GM21576 (cell line): ENCODE measurements at regions not wholly inside any gene's neighbourhood (a gene's known extent, or its start where the extent isn't known, plus 50 kb on each side); places are given as distances from the start of the nearest gene placed in this dataset.

Experiments
- ATAC-seq: cut with Tn5 transposase; IDR thresholded peaks from one replicate; pipeline ENCODE4 v1.9.1; 2021; ENCODE audit warnings: mild to moderate bottlenecking, moderate library complexity; ENCODE audit not compliant: unreplicated experiment

DNA sequence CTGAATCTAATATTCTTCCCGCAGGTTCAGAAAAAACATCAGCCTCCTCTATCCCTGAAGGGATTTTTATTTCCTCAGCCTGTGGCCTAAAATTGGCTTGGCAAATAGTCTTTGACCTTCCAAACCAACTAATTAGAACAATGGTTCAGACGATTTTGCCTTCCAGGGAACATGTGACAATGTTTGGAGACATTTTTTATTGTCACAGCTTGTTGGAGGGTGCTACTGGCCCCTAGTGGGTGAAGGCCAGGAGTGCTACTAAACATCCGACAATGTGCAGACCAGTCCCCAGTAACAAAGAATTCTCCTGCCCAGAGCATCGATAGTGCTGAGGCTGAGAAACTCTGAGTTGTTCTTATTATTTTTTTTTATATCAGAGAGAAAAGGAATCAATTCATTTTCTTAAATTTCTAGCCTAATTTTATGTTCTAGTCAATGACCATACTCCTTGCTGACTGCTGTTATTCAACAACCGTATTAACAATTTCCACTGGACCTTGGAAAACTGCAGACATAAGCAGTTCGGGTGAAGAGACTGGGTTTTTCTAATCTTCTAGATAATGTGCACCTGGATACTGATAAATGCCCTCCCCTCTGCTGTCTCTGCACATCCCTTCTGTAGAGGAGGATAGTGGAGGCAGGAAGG is 280.7 kb downstream of the LMX1A start:
- no peak for ATAC-seq

DNA sequence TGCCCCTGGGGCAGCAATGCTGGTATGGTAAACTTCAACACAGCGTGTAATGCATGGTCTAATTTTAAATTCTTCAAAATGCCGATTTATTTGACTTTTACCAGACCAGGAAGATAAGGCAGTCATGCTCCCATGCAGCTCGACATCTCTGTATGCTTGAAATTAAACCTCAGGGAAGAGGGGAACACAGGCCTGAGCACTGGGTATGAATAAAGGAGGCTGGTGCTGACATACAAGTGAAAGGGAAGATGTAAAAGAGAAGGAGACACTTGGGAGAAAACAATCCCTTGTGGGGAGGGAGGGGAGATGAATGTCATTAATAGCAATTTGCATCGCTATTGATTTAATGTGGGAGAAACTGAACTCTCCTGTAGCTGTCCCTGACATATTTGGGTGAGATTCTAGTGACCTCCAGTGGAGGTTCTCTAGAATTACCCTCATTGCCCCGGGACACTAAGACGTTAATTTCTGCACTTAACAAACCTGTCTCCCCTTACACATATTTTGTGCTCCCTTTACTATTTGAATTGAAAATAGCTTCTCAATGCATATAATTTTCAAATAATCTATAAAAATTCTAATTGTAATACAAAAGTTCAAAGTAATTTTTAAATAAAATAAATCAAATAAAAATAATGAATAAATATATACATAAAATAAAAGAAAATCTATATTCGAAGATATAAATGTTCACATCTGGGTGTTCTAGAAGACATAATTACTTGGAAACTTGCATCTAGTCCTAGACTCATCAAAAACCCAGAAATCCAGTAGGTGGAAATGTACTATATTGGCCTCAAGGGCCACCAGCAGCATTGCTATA is 283.1 kb downstream of the LMX1A start:
- ATAC-seq = peak; percentile 55

DNA sequence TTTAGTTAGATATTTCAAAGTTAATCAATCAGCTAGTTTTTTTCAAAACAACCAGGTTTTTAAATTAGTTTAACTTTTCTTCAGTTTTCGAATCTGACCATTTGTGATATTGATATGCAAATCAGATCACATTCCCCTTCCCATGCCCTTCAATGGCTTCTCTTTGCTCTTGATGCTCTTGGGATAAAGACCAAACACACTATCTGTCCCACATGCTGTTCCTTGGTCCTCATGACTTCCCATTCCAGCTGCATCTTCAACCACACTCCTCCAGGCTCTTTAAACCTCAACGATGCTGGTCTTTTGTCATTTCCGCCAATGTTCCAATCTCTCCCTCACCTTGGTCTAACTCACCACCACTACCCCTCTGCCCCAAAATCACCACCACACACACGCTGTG is 285.8 kb downstream of the LMX1A start:
- no peak for ATAC-seq

DNA sequence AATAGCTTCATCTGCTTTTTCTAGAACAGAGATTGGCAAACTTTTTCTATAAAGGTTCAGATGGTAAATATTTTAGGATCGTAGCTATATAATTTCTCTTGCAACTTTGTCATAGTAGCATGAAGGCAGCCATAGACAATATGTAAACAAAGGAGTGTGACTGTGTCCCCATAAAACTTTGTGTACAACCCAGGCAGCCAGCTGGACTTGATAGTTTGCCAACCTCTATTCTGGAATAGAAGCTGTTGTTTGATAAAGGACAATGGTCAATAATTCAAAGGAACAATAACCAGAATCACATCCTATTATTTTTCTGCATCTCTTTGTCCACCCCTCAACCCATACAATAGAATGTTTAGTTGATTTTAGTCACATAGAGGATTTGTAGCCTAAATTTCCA is 286.7 kb downstream of the LMX1A start:
- ATAC-seq = no peak

DNA sequence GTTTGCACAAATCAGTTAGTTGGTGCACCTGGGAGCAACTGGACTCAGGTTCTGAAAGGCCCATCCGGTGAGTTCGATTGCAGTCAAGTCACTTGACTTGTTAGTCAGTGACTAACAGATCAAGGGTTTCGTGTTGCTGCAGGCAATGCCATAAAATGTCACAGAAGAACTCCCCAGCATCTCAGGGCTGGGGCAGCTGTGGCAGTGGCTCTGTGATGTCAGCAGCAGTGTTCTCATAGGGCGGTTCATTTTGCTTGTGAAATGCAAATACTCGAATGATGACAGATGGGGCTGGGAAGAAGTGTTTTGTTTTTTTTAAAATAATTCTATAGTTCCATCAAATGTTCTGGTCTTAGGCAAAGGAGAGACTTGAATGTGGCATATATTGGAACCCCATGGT is 287.8 kb downstream of the LMX1A start:
- no peak for ATAC-seq

DNA sequence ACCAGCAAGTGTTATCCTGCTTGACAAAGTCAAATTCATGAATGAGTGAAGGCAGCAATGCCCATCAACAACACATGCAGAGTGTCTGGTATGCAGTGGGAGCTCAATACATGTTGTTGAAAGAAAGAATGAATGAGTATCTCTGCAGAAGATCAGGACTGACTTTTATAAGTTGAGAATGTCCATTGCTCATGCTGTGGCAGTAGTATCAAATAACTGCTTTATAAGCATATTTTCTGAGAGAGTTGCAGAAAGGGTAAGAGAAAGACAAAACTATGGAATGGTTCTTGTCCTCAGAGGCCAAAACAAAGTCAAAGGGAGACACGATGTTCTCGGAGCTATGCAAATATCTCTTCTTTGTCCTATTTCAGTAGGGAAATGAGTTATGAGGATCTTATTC is 288.7 kb downstream of the LMX1A start:
- no peak for ATAC-seq

DNA sequence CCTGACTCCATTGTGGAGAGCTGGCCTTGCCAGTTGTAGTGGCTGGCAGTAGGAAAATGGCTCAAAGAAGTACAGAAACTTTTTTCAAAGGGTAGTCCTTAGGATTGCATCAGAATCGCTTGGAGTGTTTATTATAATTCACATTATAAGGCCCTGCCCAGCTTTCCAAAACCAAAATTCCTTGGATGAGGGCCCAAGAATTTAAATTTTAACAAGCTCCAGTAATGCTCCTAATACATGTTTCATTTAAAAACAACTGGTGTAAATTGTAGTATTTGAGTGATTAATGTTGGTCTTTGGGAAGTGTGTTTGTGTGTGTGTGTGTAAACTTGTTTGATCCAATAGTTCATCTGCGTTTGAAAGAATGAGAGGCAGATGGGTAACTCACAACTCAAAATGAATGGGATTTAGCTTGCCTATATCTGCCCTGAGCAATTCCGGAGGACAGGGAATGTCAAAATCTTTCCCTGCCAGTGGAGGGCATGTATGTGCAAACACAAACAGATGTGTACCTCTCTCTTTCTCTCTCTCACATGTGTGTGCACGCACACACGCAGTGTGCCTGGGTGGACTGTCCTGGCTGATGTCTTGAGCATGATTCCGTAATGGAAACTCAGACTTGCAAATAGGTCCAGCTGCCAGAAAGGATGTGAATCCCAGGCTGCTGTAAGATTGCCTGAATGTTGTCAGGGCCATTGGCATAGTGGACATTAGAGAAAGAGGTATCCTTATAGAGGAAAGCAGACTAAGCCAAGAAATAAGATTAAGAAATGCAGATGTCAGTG is 293.1 kb downstream of the LMX1A start:
- no peak for ATAC-seq

DNA sequence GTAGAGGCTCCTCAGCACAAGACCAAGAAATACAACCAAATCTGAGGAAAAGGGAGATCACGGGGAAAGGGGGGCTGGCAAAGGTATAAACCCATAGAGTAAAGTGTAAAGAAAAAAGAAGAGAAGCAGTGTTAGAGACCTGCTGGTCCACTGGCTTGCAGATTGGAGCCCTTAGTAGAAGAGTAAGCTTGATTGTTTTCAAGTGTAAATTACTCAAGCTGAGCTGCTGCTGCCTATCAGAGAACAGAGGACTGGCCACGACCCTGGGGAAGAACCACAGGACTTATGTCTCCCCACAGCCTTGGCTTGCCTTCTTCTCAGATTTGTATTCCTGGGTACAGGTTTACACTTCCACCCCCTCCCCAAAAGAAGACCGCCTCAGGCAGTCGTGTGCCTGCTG is 294.2 kb downstream of the LMX1A start:
- no peak for ATAC-seq

DNA sequence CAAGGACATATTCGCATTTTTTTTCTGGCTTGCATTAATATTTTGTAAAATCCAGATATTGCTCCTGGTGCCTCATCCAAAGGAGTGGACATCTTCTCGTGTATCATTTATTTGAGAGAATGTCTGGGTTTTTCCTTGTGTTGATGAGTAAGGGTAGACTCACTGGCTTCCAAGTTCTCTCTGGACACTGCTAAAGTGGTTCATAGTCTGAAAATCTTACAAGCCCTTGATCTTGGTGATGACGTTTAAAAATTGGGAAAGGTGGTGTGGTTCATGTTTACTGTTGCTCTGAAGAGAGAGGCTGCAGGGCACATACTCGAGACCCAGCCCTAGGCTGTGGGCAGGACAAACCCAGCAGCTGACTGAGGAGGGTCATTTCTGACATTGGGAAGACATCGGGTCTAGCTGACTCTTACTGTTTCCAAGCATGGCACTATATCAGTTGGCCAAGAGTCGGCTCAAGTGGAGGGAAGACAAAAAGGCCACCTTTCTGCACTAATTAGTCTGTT is 296.2 kb downstream of the LMX1A start:
- no peak for ATAC-seq

DNA sequence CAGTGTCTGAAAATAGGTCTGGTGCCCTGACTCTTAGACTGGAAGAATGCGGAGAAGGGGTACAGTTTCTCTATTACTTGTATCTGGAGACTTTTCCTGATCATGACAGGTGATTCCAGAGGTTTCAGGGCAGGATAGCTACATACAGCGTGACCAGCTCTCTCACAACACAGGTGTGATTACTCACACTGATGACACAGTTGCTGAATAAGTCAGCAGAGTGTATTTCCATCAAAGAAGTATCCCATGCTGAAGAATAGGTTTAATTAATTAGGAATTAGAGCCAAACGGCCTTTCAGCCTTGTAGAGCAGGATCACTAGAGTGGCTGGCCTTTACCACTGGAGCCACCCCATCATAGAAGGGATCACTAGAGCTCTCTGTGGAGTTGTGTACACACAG is 298.6 kb downstream of the LMX1A start:
- ATAC-seq = no peak

DNA sequence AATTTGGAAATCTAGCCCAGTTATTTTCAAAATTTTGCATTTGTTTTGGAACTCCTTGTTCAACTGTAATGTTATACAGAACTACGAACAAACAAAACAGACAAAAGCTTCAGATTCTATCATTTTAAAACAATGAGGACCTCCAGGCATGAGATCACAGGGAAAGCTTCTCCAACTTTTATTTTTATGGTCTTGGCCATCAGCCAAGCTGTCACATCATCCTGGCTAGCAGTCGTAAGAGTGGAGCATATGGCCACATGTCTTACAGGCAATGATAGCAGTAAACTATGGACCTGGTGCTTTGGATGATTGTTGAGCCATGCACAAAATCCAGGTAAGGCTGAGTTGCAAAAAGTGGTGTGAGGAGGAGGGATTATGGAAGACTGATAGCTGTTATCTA is 299.6 kb downstream of the LMX1A start:
- no peak for ATAC-seq

DNA sequence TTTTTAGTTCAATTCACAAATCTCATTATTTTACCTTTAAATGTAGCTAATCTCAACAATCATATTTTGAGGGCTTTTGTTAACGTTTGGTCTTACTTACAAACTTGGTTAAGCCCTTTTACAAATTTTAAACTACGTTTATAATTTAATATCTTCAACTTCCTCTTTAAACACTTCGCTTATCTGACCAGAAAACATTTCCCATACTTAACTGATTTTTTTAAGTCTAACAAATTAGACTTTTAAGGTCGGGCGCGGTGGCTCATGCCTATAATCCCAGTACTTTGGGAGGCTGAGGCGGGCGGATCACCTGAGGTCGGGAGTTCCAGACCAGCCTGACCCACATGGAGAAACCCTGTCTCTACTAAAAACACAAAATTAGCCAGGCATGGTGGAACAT is 300.9 kb downstream of the LMX1A start:
- ATAC-seq = no peak

DNA sequence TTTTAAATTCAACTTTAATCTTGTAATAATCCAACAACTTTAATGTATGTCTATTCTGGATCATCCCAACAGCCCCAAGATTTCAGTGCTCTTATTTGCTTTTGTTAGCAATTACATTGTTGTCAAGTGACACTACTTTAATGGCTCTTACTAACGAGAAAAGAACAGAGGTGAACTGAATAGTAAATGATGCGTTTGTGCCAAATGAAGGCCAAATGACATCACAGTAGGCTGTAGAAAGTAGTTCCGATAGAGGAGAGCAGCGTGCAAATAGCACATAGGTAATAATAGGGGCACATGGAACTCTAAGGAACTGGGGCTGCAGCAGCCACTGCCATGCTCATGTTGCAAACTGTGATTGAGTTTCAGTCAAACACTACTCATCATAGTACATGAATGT is 301.9 kb downstream of the LMX1A start:
- no peak for ATAC-seq

DNA sequence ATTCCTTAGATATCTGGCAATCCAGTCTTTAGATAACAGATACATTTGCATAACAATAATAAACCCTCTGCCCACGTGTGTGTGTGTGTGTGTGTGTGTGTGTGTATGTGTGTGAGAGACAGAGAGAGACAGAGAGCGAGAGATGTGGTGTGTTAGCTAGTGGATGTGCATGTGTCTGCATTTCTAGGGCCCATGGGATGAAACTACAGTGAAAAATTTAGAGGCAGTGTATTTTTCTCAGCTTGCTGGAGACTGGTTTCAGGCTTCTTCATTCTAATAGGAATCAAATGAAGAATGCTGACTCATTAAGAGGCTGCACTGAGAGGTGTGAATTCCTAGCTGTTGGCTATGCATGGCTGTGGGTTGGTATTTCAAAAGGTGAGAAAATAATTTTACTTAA is 303.2 kb downstream of the LMX1A start:
- no peak for ATAC-seq

DNA sequence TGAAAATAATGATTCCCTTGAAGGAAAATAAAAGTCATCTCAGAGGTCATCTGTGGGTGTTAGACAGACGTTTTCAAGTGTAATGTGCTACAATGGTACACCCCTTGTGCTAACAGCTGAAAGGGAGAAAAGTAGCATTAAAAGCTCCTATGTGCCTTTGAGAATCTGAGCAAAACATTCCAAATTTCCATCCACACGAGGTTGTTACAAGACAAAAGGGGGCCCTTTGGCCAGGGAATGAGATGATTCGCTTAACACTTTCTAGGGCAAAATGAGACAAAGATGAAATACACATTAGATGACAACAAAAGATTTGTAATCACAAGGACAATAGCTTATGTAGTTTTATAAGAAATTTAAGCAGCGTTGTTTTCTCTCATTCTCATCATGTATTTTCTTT is 303.6 kb downstream of the LMX1A start:
- ATAC-seq = no peak

DNA sequence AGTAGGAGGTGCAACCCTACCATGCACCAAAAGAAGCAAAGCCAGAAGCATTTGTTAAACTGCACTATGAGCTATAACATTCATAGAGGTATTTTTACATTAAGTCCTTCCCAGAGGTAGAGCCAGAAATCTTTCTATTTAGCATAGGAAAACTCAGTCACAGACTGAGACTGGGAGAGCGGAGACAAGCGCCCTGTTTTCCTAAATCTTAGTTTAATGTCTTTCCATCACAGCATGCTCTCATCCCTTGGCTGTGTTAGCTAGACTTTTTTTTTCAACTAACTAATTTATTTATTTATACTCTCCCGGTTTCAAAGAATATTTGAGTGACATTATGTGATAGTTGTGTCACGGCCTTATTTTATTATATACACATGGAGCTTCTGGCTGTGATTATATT is 304.1 kb downstream of the LMX1A start:
- no peak for ATAC-seq

DNA sequence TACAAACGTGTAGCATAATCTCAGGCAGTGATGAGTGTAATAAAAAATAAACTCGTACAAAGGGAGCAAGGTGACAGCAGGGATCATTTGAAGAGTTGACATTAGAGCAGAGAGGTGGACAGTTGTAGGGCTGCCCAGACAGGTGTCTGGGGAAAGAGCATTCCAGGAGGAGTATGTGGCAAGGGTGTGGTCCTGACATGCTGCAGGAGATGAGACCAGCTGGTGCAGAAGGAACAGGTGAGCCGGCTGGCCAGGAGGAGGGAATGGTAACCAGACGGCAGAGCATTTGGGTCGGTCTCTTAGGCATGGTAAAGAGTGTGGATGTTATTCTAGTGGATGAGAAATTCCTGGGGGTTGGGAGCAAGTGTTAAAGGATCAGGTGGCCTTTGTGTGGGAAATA is 306.3 kb downstream of the LMX1A start:
- ATAC-seq = no peak

DNA sequence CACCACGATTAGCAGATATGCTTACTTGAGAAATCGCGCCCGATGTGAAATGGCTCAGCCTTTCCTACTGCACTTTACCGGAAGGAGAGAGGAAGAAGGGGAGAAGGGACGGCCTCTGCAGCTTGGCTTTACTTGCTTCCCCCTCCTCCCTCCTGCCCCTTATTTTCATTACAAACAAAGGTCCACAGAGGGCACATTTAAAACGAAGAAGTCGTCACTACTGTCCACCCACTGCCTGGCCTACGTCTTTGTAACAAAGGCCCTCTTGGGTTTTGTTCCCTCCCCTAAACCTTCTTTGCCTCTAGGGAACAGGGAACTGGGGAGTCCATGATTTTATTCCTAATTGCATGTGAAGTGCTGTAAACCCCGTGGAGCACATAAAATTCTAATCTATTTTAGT is 308.5 kb downstream of the LMX1A start:
- no peak for ATAC-seq

DNA sequence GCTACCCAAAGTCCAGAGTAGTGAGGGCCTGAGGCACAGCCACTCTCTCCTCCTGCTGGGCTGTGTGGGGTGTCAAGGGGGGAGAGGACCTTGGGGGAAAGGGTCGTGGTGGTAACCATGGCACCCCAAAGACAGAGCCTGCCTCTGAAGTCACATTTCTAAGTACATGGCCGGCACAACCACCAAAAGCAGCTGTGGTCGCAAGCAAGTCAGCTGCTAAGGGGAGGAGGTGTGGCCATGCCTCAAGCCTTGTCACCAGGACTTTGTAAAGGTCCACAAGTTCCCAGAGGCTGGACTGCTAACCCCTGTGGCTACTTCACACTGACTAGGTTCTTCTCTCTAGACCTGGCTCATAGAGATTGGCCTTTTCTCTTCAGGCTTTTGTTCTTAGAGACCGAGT is 310.6 kb downstream of the LMX1A start:
- ATAC-seq = no peak

DNA sequence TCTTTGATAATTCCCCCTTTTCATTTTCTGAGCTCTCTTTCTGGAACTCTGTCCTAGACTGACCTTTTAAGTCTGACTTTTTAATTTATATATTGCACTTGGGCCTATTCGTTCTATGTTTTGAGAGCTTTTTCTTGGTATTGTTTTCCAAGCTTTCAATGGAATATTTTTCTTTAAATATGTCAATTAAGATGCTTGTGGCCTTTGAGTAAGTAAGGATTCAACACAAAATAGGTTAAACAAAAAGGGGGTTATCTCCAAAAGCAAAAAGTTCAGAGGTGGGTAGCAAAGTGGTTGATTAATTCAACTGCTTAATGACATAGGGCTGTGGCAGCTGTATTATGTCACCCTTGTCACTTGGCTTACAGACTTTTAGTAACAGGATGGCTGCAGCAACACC is 315.9 kb downstream of the LMX1A start:
- ATAC-seq = no peak

DNA sequence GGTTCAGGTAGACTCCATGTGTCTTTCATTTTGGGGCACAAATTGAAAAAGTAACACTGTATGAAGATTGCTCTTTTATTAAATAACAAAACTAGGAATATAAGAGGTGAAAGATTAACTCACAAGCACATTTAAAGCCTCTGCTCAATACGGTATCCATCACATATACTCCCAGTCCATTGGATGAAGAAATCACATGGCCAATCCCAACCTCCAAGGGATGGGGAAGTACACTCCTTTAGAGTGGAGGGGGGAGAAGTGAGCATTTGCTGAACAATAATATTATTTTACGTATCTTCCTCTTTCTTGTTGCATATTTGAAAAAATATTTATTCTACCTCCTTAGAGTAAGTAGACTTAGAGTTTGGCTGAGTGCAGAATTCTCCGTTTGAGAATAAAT is 316.5 kb downstream of the LMX1A start:
- ATAC-seq = no peak

DNA sequence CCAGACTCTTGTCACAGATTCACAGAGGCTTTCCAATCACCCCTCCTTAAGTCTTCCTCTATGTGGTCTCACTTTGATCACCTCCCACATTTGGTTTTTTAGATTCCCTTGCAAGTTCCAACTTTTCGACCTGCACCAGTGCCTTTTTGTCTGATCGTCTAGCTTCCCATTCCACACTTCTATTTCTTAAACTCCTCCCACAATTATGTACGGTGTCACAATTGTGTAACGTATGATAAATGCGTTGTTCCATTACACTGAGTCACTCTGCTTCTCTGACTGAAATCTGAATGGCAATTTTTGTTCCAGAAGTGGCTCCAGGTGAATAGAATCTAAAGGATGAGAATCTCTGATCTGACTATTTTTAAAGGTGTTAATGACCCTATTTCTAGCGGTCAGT is 320.1 kb downstream of the LMX1A start:
- no peak for ATAC-seq
